ENCODE measurements at regions not wholly inside any gene's neighbourhood (a gene's known extent, or its start where the extent isn't known, plus 50 kb on each side); places are given as distances from the start of the nearest gene placed in this dataset.

DNA sequence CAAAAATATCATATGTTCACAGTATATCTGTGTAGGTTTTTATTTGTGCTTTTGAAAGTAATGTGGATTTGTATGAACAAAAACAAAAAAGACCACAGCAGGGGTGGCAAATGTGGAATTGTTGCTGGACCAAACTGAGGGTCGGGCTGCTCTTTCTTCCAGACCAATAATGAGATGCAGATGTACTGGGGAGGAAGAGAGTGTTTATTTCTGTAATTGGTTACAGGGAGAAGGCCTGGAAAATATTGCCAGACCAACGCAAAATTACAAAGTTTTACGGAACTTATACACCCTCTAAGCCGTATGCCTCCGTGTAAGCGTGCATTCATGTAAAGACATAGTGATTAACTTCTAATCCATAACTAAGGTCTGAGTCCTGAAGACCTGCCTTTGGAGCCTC is 353.9 kb upstream of the C16orf82 start:
- TF ChIP-seq EZH2phosphoT487 (IDR thresholded peaks at IDR 0.05; ENCODE audit: insufficient read depth, low read depth) = no peak
- TF ChIP-seq EZH2 (IDR thresholded peaks at IDR 0.05; ENCODE audit: insufficient read depth, poor library complexity, severe bottlenecking) = no peak
